ENCODE measurements at regions not wholly inside any gene's neighbourhood (a gene's known extent, or its start where the extent isn't known, plus 50 kb on each side); places are given as distances from the start of the nearest gene placed in this dataset.

DNA sequence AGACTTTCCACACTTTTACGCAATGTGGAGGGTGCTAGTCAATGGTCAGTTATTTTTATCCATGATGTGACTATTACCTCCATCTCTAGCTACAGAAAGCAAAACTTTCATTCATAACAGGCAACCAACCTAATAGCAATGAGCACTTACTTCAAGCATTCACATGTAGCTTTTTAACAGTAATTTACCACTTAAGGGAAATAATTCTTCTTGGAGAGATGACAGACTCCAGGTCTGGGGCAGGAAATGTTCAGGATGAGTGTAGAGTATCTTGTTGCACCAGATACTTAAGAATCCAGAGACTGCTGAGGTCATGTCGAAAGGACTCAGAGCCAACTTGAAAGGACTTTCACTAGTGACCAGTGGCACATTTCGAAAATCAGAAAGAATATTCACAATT is 347.6 kb downstream of the CHRM3 start:
- no peak for DNase-seq (ENCODE audit: low read depth)

DNA sequence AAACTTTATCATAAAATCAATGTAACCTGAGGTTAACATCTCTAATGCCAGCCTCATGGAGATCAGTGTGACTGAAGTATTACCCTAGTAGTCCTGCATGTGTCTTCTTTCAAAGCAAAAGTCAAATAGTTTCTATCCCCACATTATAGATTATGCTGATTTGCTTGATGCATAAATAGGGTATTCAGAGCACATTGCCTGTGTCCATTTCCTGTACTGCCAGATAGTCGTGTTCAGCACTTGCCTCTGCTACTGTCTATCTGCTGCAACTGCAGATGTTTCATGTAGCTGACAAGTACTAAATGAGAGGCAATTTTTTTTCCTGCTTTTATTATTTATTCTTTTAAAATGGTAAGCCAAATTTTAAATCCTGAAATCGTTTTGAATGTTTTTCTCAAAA is 348.7 kb downstream of the CHRM3 start:
- no peak for DNase-seq (ENCODE audit: low read depth)

DNA sequence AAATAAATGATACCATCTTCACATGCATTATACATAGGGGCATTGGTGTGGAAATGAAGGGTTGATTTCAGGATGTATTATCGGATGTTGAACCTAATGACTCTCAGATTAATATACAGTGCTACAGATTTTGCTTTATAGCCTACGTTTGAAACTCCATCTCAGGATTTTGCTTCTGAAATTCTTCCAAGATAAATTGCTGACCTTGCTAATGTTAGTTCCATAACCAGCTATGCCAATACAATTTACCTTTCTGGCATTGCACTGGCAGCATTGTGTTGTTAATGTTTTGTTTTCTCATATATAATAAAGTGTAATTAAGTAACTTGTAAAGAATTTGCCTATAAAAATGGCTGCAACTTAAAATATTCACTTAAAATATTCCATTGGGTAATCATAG is 350.1 kb downstream of the CHRM3 start:
- no peak for DNase-seq (ENCODE audit: low read depth)

DNA sequence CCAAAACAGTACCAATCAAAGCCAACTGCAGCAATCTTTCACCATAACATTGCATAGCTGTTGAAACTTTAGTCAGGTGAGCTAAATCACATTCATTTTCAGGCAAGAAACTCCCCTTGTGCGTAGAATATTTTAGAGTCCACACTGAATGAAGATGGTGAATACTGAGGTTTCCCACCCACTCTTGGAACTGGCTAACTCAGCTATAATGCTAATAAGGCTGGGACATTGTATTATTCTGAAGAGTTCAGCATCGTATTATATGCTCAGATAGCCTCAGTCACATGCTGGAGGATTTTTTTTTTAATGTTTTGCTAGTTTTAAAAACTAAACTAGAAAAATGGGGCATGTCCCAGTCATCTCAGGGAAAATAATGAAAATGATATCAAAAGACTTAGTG is 352.3 kb upstream of the FMN2 start:
- DNase-seq (ENCODE audit: low read depth), result no peak

DNA sequence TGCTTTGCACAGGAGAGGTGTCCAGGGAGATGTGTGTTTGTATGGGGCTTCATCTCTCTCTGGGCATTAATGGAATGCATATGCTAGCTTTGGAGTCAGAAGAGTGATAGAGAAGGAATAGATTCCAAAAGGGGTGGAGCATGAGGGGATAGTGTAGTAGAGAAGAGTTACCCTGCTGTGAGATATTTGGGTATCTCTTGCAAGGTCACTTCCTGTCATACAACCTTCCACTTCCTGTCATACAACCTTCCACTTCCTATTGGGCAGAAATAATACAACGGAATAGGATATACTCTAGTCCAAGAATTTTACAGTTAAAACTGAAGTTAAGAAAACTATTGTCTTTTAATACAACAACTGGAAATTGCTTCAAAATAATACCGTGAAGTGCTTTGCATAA is 351.8 kb upstream of the FMN2 start:
- DNase-seq (ENCODE audit: low read depth), result no peak

DNA sequence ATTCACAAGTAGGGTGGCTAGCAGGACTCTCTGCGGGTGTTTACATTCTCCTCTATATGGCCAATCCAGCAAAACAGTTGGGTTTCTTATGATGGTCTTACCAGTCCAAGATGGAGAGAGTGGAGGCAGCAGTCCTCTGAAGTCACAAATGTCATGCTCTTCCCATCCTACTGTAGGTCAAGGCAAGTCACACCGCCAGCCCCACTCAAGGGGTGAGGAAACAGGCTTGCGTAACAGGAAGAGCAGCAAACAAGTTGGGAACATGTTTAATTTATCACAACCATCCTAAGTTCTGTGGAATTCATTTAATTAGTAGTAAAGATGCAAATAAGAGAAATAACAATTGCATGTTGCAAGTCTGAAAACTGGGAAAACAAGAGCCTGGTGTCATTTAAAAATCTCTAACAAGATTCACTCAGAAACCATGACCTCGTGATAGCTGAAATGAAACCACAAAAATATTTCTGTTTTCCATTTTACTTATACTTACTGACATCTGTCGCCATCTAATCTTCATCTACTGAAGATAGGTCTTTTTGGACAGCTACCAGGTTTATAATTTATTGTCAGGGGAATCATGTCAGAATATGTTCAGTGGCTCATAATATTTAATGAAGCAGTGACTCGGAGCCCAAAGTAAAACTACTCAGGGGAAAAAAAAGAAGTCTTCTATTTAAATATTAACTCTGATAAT is 349.1 kb upstream of the FMN2 start:
- no peak for DNase-seq (ENCODE audit: low read depth)

DNA sequence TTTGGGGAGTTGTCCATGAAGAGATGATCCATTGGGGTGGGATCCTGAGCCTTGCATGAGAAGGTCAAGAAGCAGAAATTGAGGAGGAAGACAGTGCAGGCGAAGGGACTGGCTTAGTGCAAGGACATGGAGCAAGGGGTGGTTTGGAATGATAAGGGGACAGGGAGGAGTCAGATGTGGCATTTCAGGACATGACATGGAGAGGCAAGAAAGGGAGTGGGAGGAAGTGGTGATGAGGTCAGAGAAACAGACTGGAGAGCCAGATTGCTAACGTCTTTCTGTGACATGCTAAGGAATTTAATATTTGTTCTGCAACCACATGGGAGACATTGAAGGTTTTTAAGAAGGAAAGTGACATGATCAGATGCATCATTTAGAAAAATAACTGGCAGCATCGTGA is 346.8 kb upstream of the FMN2 start:
- DNase-seq (ENCODE audit: low read depth), result no peak

DNA sequence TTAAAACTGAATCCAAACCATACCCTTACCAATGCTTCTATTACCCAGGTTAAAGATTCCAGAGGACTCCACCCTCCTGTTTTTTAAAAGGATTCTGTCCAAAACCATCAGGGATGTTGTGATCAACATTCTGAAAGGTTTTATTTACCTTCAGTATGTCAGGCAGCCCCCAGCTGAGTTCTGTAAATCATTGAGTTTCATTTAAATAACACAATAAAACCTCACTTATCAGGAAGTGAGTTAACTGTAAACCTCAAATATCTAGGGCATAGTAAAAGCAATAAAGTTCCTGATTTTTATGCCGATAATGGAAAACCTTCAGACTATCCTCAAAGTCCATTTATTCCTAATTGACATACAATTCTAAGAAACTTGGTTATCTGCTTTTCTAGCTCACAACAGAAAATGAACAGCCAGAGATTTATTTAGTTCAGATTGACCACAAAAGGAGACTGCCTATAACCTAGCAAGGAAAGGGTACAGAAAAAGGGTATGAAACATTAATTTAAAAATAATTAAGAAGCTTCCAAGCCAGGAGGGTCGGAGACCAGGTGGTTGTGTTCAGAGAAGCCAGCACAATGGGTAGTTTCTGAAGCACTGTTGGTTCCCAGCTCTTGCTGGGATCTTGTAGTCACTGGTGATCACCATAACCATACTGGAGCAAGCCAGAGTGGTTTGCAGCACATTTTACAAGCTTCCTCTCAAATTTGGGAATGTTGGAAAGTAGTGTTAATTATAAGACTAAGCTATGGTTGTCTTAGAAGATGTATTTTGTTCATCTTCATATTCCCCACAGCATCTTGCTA is 336.4 kb upstream of the FMN2 start:
- DNase-seq (ENCODE audit: low read depth), result no peak

DNA sequence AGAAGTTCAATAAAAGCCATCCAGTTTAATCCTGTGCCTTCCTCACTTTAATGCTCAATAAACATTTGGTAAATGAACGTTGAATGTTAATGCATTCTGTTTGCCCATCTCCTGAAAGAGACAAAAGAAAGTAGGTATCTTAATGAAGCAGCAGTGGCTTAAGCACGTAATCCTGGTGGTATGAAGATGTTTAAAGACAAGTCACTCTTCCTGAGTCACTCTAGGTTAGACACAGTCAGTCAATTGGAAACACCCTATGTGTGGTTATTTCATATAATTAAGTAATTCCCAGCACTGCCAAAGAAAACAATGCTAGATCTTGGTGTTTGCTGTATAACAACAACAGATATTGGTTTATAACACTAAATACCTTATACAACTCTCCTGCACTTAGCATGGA is 334.0 kb upstream of the FMN2 start:
- DNase-seq (ENCODE audit: low read depth), result no peak

DNA sequence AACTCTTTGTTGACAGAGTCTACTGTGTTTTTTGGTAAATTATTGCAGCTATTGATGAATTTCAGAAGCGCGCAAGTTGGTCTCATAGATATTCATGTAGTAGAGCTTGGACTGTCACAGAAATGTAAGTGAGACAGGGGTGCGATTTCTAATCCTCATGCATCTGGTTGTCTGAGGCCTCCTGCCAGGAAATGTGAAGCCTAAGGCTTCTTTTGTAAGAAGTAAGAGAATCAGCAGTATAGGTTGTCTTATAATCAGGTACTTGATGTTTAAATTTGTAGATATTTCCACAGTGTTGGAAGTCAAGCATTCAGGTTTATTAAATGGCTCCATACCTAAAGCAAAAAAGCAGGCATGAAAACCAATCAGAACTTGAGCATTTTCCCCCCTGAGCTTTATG is 332.9 kb upstream of the FMN2 start:
- DNase-seq (ENCODE audit: low read depth), result no peak

DNA sequence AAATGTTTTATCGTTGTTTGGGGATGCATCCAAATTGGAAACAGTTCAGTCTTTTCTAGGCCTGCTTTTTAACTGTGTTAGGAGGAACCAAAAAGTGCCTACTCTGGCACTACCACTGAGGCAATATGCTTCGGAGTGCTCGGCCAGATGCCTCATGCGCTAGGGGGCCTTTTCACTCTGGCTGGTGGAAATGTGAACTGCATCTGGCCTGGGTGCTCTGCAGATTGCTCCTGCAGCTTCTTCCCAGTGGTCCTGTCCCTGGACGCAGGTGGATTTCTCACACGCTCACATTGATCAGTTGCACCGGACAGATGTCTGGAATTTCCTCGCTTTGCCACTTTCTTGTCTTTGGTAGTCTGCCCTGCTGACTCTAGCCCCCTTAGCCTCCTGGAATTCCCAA is 330.2 kb upstream of the FMN2 start:
- no peak for DNase-seq (ENCODE audit: low read depth)

DNA sequence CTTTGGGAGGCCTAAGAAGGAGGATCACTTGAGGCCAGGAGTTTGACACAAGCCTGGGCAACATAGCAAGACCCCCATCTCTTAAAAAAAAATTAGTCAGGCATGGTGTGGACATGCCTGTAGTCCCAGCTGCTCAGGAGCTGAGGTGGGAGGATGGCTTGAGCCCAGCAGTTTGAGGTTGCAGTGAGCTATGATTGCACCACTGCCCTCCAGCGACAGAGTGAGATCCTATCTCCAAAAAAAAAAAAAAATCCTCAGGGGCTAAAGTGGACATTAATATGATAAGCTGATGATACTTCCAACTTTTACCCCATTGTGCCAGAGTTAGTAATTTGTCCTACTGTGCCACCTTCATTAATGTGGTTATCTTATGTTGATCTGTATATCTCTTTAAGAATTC is 327.8 kb upstream of the FMN2 start:
- no peak for DNase-seq (ENCODE audit: low read depth)

DNA sequence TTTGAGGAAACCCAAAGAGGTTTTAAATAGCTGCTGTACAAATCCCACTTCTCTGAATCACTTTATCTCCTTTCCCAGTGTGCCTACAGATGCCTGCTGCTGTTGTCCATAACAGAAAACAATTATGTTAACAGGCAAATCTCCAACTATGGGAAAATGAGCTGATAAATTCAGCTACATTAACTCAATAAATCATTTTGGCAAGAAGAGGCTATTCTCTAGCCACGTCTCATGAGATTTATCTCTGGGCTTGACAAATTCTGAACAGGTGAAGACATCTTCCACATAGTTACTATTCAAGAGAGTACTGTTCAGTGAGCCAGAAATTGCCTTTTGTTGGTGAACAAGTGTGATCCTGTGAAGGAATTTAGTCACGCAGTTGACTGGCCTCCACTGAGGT is 327.1 kb upstream of the FMN2 start:
- no peak for DNase-seq (ENCODE audit: low read depth)

DNA sequence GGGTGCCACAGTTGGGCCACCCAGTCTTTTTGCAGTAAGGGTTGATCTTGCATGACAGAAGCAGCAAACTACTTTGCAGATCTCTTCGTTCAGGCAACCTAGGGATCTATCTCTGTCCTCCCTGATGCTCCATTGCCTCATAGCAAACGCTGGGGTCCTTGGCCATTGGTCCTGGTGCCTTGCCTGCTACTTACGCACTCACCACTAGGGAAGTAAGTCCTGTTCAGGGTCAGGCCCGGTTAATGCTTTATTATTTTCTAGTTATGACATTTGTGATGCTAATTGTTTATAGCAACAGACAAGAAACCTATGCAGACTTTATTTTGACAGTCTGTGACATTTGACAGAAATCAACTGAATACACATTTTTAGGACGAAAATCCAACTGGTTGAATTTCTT is 326.5 kb upstream of the FMN2 start:
- DNase-seq (ENCODE audit: low read depth), result no peak

DNA sequence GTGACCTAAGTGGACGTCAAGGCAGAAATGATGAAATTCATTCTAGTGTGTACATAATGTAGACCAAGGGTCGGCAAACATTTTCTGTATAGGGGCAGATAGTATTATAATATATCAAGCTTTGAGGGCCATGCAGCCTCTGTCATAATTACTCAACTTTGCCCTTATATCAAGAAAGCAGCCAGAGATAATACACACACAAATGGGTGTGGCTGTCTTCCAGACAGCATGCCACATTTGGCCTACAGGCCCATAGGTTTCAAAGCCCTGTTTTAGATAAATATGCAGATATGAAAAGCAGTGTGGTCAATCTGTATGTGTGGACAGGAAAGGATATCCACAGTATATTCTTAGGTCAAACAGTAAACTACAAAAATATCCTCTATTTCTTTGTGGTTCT is 320.1 kb upstream of the FMN2 start:
- DNase-seq (ENCODE audit: low read depth), result no peak

DNA sequence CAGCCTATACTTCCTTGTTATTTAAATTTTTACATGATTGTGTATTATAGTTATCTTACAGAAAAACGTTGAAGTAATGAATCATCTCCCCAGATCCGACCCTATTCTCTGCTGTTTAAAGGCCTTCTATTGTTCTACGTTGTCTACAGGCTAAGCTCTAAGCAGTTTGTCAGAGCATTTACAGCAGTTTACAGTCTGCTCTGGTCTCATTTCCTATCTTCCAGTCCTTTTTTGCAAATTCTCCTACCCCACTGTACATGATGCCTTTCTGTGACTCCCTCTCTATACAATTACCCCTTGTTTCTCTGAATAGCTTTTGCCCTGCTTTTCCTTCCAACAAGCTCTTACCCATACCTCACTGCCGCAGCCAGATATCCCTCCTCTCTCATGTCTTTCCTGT is 319.2 kb upstream of the FMN2 start:
- DNase-seq (ENCODE audit: low read depth), result no peak

DNA sequence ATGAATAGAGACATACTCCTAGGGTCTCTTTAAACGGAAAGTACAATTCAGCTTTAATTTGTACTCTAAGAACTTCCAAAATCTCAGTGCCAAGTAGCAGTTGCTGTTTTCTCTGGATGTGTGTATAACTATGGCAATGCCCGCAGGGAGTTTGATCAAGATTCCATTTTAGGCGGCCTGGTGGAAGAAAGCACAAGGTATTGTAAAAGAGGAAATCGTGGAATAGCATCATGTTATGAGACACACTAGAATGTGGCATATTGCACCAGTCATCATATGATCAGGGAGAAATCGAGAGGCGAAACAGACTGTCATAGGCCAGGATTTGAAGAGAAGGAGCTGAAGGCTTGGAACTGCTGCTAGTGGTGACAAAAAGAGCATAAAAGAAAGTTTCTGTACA is 316.2 kb upstream of the FMN2 start:
- no peak for DNase-seq (ENCODE audit: low read depth)

DNA sequence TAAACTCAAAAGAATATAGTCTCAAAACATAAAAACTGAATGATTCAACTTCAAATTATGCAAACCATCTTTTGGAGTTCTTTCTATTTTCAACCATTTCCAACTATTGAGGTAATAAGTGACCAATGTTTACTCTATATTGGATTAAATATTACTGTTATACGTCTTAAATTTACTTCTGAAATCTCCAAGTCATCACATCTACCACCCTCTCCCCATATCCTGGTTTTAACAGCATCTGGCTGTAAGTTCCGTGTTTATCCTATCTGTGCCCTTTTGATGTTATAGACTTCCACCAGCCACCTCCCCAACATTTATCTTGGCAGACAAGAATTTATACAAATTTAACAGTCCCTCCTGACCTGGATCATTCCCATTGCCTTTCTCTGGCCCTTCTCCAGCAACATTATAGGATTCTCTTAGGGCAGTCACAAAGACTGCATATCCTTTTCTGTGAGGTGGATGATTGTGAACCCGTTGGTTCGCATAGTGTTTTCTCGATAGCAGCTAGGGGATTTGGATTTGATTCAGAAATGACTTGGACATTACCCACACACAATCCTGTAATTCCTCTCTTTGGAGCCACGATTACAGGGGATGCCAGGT is 313.4 kb upstream of the FMN2 start:
- no peak for DNase-seq (ENCODE audit: low read depth)

DNA sequence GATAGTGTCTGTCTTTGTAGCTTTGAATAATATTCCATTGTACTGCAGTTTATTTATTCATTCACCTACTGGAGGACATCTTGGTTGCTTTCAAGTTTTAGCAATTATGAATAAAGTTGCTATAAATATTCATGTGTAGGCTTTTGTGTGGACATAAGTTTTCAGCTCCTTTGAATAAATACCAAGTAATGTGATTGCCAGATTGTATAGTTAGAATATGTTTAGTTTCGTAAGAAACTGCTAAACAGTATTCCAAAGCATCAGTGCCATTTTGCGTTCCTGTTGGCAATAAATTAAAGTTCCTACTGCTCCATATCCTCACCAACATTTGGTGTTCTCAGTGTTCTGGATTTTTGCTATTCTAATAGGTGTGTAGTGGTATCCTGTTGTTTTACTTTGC is 311.7 kb upstream of the FMN2 start:
- no peak for DNase-seq (ENCODE audit: low read depth)

DNA sequence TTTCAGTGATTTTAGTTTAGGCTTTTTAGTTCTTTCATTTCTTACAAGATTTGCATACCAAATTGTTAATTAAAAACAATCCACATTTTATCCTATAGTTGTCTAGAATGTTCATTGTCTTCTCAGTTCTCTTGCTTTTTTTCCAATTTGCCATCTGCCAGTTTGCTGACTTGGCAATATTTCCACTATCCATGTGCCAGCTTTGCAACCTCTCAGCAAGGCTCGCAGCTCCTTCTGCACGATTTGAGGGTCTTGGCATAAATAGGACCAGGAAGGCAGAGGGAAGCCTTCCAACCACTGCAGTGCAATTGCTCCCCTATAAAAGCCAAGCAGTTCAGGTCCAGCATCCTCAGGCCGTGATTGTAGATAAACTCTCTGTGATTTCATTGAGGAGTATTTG is 306.8 kb upstream of the FMN2 start:
- DNase-seq (ENCODE audit: low read depth), result no peak

DNA sequence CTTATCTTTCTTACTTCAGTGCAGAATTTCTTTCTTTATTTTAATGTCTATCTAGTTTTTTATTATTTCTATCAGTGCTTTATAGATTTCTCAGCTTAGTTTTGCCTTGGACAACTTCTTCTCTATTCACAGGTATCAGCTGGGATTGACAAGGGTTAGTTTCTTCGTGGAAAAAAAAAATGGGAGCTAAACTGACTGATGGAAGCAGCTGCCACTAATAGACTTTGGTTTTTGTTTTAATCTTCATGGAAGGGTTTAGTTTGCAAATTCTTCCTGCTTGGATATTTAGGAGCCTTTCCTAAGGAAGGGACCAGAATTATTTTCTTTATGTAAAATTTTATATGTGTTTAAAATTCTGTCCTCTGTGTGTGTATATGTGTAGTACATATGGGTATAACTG is 306.1 kb upstream of the FMN2 start:
- no peak for DNase-seq (ENCODE audit: low read depth)

DNA sequence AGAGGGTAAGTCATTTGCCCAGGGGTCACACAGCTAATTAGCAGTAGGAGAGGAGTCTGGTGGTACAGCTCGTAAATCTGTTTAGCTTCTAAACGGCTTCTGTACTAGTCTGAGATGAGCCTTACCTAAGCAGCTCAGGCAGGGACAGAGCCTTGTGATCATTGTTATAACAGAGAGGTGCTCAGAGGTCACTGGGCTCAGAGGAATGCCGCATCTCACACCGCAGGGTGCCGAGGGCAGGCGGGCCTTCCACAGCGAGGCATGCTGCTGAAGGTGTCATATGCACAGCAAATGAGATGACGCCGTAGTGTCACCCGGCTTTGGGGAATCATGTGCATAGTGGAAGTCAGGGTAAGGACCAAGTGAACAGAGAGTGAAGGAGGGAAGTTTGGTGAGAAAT is 305.2 kb upstream of the FMN2 start:
- no peak for DNase-seq (ENCODE audit: low read depth)

DNA sequence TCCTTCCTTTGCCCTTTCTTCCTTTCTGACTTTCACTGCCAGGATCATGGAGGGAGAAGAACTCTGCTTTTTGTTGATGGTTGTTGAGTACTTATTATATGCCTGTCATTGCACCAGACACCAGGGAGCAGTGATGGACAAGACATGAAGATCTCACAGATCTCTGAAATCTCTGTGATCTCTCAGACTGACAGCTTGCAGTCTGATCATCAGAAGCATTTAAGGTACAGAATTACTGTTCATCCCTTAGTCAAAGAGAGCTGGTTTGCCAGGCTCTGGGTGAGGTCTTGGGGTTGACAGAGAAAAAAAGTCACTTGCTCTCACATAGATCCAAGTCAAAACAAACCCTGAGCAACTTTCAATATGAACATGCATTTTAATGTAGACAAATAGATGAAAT is 299.5 kb upstream of the FMN2 start:
- no peak for DNase-seq (ENCODE audit: low read depth)

DNA sequence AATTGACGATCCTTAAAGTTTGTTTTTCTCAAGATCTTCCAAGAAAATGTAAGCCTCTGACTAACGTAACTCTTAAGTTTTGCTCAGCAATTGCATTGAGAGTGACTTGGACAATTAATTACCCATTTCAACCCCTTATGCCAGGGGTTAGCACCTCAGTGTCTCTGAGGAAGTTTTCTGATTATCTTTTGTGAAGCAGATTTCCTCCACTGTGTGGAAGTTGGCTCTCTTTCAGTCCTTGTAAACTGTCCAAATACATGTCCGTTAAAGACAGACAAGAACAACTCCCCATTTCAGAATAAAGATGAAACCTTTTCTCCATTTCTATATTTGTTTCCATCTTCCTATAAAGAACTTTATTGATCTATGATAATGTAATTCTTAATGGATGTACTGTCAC is 296.4 kb upstream of the FMN2 start:
- DNase-seq (ENCODE audit: low read depth), result no peak

Data from GM04504 (cell line).